ENCODE measurements at regions not wholly inside any gene's neighbourhood (a gene's known extent, or its start where the extent isn't known, plus 50 kb on each side); places are given as distances from the start of the nearest gene placed in this dataset.

GRCh38 chr3:117400303-117400702, 690.7 kb downstream of the TUSC7 start:
- H3K23ac ChIP-seq (ENCODE audit: low read length) = no peak overlapping the region
- H3K9me3 ChIP-seq (ENCODE audit: insufficient read depth, low read depth, low read length) = no peaks in the 10 kb centered on the region
- no peaks in the 10 kb centered on the region for H3K27me3 ChIP-seq (ENCODE audit: insufficient read depth, low read length)
- H3K18ac ChIP-seq (ENCODE audit: low read length) = no peak overlapping the region
- H2BK5ac ChIP-seq (ENCODE audit: low read depth, low read length, poor library complexity) = no peak overlapping the region
- no peak overlapping the region for H4K8ac ChIP-seq (ENCODE audit: low read depth, low read length)
- H3K9ac ChIP-seq (ENCODE audit: low read length) = no peak overlapping the region
- no peak overlapping the region for H2AK5ac ChIP-seq (ENCODE audit: low read length)
- no peak overlapping the region for H4K91ac ChIP-seq (ENCODE audit: low read depth, low read length)
- no peak overlapping the region for H2BK12ac ChIP-seq (ENCODE audit: low read length)
- H2BK120ac ChIP-seq (ENCODE audit: insufficient read depth, low read length, poor library complexity) = no peak overlapping the region
- no peak overlapping the region for H3K4ac ChIP-seq (ENCODE audit: low read depth, low read length)
- no peak overlapping the region for H3K4me3 ChIP-seq (ENCODE audit: low read depth, low read length)
- H3K27ac ChIP-seq (ENCODE audit: low read depth, low read length) = no peak overlapping the region
- no peaks in the 10 kb centered on the region for H3K79me2 ChIP-seq (ENCODE audit: control insufficient read depth, insufficient read depth, low read length, poor library complexity)
- H2AFZ ChIP-seq (ENCODE audit: insufficient read depth, low read length, poor library complexity) = no peak overlapping the region
- no peak overlapping the region for H3K14ac ChIP-seq (ENCODE audit: low read length)
- no peaks in the 10 kb centered on the region for H3K79me1 ChIP-seq (ENCODE audit: low read length)
- H4K12ac ChIP-seq (ENCODE audit: low read depth, low read length) = no peak overlapping the region
- DNase-seq = no peak
- H3K4me1 ChIP-seq (ENCODE audit: control insufficient read depth in 1 of 2, insufficient read depth in 2 of 2, low read length in 2 of 2) = no peaks in the 10 kb centered on the region
- no peak overlapping the region for H3K4me2 ChIP-seq (ENCODE audit: low read length)
- H3K36me3 ChIP-seq (ENCODE audit: control insufficient read depth in 1 of 2, insufficient read depth in 2 of 2, low read length in 2 of 2) = no peaks in the 10 kb centered on the region
- 100% methylated on average over 1 of the region's 7 CpGs for WGBS (ENCODE audit: extremely low coverage, insufficient coverage, insufficient read length)

GRCh38 chr3:117404141-117404540, 694.6 kb downstream of the TUSC7 start:
- no peak overlapping the region for H4K91ac ChIP-seq (ENCODE audit: low read depth, low read length)
- no peak overlapping the region for H3K23ac ChIP-seq (ENCODE audit: low read length)
- no peak overlapping the region for H4K12ac ChIP-seq (ENCODE audit: low read depth, low read length)
- no peaks in the 10 kb centered on the region for H3K9me3 ChIP-seq (ENCODE audit: insufficient read depth, low read depth, low read length)
- no peaks in the 10 kb centered on the region for H3K79me1 ChIP-seq (ENCODE audit: low read length)
- H3K9ac ChIP-seq (ENCODE audit: low read length) = no peak overlapping the region
- H3K4me2 ChIP-seq (ENCODE audit: low read length) = no peak overlapping the region
- no peak overlapping the region for H3K18ac ChIP-seq (ENCODE audit: low read length)
- no peaks in the 10 kb centered on the region for H3K79me2 ChIP-seq (ENCODE audit: control insufficient read depth, insufficient read depth, low read length, poor library complexity)
- no peaks in the 10 kb centered on the region for H3K27me3 ChIP-seq (ENCODE audit: insufficient read depth, low read length)
- H2BK12ac ChIP-seq (ENCODE audit: low read length) = no peak overlapping the region
- no peaks in the 10 kb centered on the region for H3K4me1 ChIP-seq (ENCODE audit: control insufficient read depth in 1 of 2, insufficient read depth in 2 of 2, low read length in 2 of 2)
- no peaks in the 10 kb centered on the region for H3K36me3 ChIP-seq (ENCODE audit: control insufficient read depth in 1 of 2, insufficient read depth in 2 of 2, low read length in 2 of 2)
- H3K14ac ChIP-seq (ENCODE audit: low read length) = no peak overlapping the region
- no peak overlapping the region for H2AFZ ChIP-seq (ENCODE audit: insufficient read depth, low read length, poor library complexity)
- H4K8ac ChIP-seq (ENCODE audit: low read depth, low read length) = no peak overlapping the region
- no peak for DNase-seq
- no peak overlapping the region for H3K4ac ChIP-seq (ENCODE audit: low read depth, low read length)
- no peak overlapping the region for H3K4me3 ChIP-seq (ENCODE audit: low read depth, low read length)
- H2AK5ac ChIP-seq (ENCODE audit: low read length) = no peak overlapping the region
- no peak overlapping the region for H2BK5ac ChIP-seq (ENCODE audit: low read depth, low read length, poor library complexity)
- no peak overlapping the region for H2BK120ac ChIP-seq (ENCODE audit: insufficient read depth, low read length, poor library complexity)
- no peak overlapping the region for H3K27ac ChIP-seq (ENCODE audit: low read depth, low read length)

GRCh38 chr3:117404730-117405129, 695.2 kb downstream of the TUSC7 start:
- H3K27ac ChIP-seq (ENCODE audit: low read depth, low read length) = no peak overlapping the region
- no CpG with 5 or more reads among the region's 2 CpGs for WGBS (ENCODE audit: extremely low coverage, insufficient coverage, insufficient read length)
- no peak overlapping the region for H2BK5ac ChIP-seq (ENCODE audit: low read depth, low read length, poor library complexity)
- H2BK12ac ChIP-seq (ENCODE audit: low read length) = no peak overlapping the region
- no peaks in the 10 kb centered on the region for H3K36me3 ChIP-seq (ENCODE audit: control insufficient read depth in 1 of 2, insufficient read depth in 2 of 2, low read length in 2 of 2)
- no peak for DNase-seq
- no peaks in the 10 kb centered on the region for H3K9me3 ChIP-seq (ENCODE audit: insufficient read depth, low read depth, low read length)
- H3K79me1 ChIP-seq (ENCODE audit: low read length) = no peaks in the 10 kb centered on the region
- H3K4me1 ChIP-seq (ENCODE audit: control insufficient read depth in 1 of 2, insufficient read depth in 2 of 2, low read length in 2 of 2) = no peaks in the 10 kb centered on the region
- H3K18ac ChIP-seq (ENCODE audit: low read length) = no peak overlapping the region
- H3K4me2 ChIP-seq (ENCODE audit: low read length) = no peak overlapping the region
- no peak overlapping the region for H3K9ac ChIP-seq (ENCODE audit: low read length)
- H3K23ac ChIP-seq (ENCODE audit: low read length) = no peak overlapping the region
- H3K14ac ChIP-seq (ENCODE audit: low read length) = no peak overlapping the region
- no peak overlapping the region for H2AFZ ChIP-seq (ENCODE audit: insufficient read depth, low read length, poor library complexity)
- no peak overlapping the region for H4K8ac ChIP-seq (ENCODE audit: low read depth, low read length)
- H3K79me2 ChIP-seq (ENCODE audit: control insufficient read depth, insufficient read depth, low read length, poor library complexity) = no peaks in the 10 kb centered on the region
- no peak overlapping the region for H4K91ac ChIP-seq (ENCODE audit: low read depth, low read length)
- no peak overlapping the region for H2BK120ac ChIP-seq (ENCODE audit: insufficient read depth, low read length, poor library complexity)
- H4K12ac ChIP-seq (ENCODE audit: low read depth, low read length) = no peak overlapping the region
- H3K4me3 ChIP-seq (ENCODE audit: low read depth, low read length) = no peak overlapping the region
- no peak overlapping the region for H2AK5ac ChIP-seq (ENCODE audit: low read length)
- no peaks in the 10 kb centered on the region for H3K27me3 ChIP-seq (ENCODE audit: insufficient read depth, low read length)
- no peak overlapping the region for H3K4ac ChIP-seq (ENCODE audit: low read depth, low read length)

- H3K4me3 ChIP-seq (ENCODE audit: low read depth, low read length) = no peak overlapping the region
- no peak overlapping the region for H2AK5ac ChIP-seq (ENCODE audit: low read length)
- H4K8ac ChIP-seq (ENCODE audit: low read depth, low read length) = no peak overlapping the region
- no peak overlapping the region for H2BK5ac ChIP-seq (ENCODE audit: low read depth, low read length, poor library complexity)
- H3K27me3 ChIP-seq (ENCODE audit: insufficient read depth, low read length) = no peaks in the 10 kb centered on the region
- no peak overlapping the region for H3K18ac ChIP-seq (ENCODE audit: low read length)
- no peak overlapping the region for H3K14ac ChIP-seq (ENCODE audit: low read length)
- H3K79me2 ChIP-seq (ENCODE audit: control insufficient read depth, insufficient read depth, low read length, poor library complexity) = no peaks in the 10 kb centered on the region
- H3K36me3 ChIP-seq (ENCODE audit: control insufficient read depth in 1 of 2, insufficient read depth in 2 of 2, low read length in 2 of 2) = no peaks in the 10 kb centered on the region
- no peak overlapping the region for H2BK120ac ChIP-seq (ENCODE audit: insufficient read depth, low read length, poor library complexity)
- no peak overlapping the region for H3K23ac ChIP-seq (ENCODE audit: low read length)
- no peak for DNase-seq
- no peaks in the 10 kb centered on the region for H3K9me3 ChIP-seq (ENCODE audit: insufficient read depth, low read depth, low read length)
- no peak overlapping the region for H2BK12ac ChIP-seq (ENCODE audit: low read length)
- H4K12ac ChIP-seq (ENCODE audit: low read depth, low read length) = no peak overlapping the region
- H2AFZ ChIP-seq (ENCODE audit: insufficient read depth, low read length, poor library complexity) = no peak overlapping the region
- H4K91ac ChIP-seq (ENCODE audit: low read depth, low read length) = no peak overlapping the region
- no peak overlapping the region for H3K4ac ChIP-seq (ENCODE audit: low read depth, low read length)
- H3K9ac ChIP-seq (ENCODE audit: low read length) = no peak overlapping the region
- H3K4me1 ChIP-seq (ENCODE audit: control insufficient read depth in 1 of 2, insufficient read depth in 2 of 2, low read length in 2 of 2) = no peaks in the 10 kb centered on the region
- no CpG with 5 or more reads among the region's 1 CpG for WGBS (ENCODE audit: extremely low coverage, insufficient coverage, insufficient read length)
- no peaks in the 10 kb centered on the region for H3K79me1 ChIP-seq (ENCODE audit: low read length)
- H3K27ac ChIP-seq (ENCODE audit: low read depth, low read length) = no peak overlapping the region
- H3K4me2 ChIP-seq (ENCODE audit: low read length) = no peak overlapping the region
Measured at GRCh38 chr3:117405359-117405758, 695.8 kb downstream of the TUSC7 start.

- Histone ChIP-seq H2AK5ac (ENCODE audit: low read length) (no peak overlapping the region), H3K27ac (ENCODE audit: low read depth, low read length) (no peak overlapping the region), H3K36me3 (ENCODE audit: control insufficient read depth in 1 of 2, insufficient read depth in 2 of 2, low read length in 2 of 2) (no peaks in the 10 kb centered on the region), H3K23ac (ENCODE audit: low read length) (no peak overlapping the region), H2AFZ (ENCODE audit: insufficient read depth, low read length, poor library complexity) (no peak overlapping the region), H3K79me1 (ENCODE audit: low read length) (no peaks in the 10 kb centered on the region), H2BK120ac (ENCODE audit: insufficient read depth, low read length, poor library complexity) (no peak overlapping the region), H3K4me1 (ENCODE audit: control insufficient read depth in 1 of 2, insufficient read depth in 2 of 2, low read length in 2 of 2) (no peaks in the 10 kb centered on the region), H3K27me3 (ENCODE audit: insufficient read depth, low read length) (no peaks in the 10 kb centered on the region), H4K8ac (ENCODE audit: low read depth, low read length) (no peak overlapping the region), H3K4me2 (ENCODE audit: low read length) (no peak overlapping the region), H3K18ac (ENCODE audit: low read length) (no peak overlapping the region), H3K14ac (ENCODE audit: low read length) (no peak overlapping the region), H3K9me3 (ENCODE audit: insufficient read depth, low read depth, low read length) (no peaks in the 10 kb centered on the region), H4K91ac (ENCODE audit: low read depth, low read length) (no peak overlapping the region), H2BK12ac (ENCODE audit: low read length) (no peak overlapping the region), H3K79me2 (ENCODE audit: control insufficient read depth, insufficient read depth, low read length, poor library complexity) (no peaks in the 10 kb centered on the region), H4K12ac (ENCODE audit: low read depth, low read length) (no peak overlapping the region), H3K4me3 (ENCODE audit: low read depth, low read length) (no peak overlapping the region), H3K4ac (ENCODE audit: low read depth, low read length) (no peak overlapping the region), H3K9ac (ENCODE audit: low read length) (no peak overlapping the region), H2BK5ac (ENCODE audit: low read depth, low read length, poor library complexity) (no peak overlapping the region)
- DNase-seq = peak in 1 of 2 donors; percentile 37
Measured at GRCh38 chr3:117407317-117407716, 697.7 kb downstream of the TUSC7 start.

Measured in trophoblast cell (in vitro differentiated cells and primary cell).